Stimulated activated CD8-positive, alpha-beta memory T cell treated with anti-CD3 and anti-CD28 coated beads, Interleukin-7, amount 100 ng/mL, for 48 hours (primary cell): ENCODE measurements at regions not wholly inside any gene's neighbourhood (a gene's known extent, or its start where the extent isn't known, plus 50 kb on each side); places are given as distances from the start of the nearest gene placed in this dataset.
"Not testable (repeated sequence)": the region's sequence is repeated elsewhere in the genome, so short reads cannot be mapped to it uniquely, and the experiment has no call there.

Experiments used
- DNase-seq, 2 donors: peaks; one replicate each; pipeline ENCODE4 v3.0.0-alpha.2; 2020; ENCODE audit warnings: low read depth in 1 of 2; ENCODE audit errors: extremely low read depth in 1 of 2

GRCh38 chr15:53038655-53038941 is 248.5 kb upstream of the ONECUT1 start:
- no peak for DNase-seq

- DNase-seq = no peak
Measured at GRCh38 chr15:53037904-53038654, 247.9 kb upstream of the ONECUT1 start.

GRCh38 chr15:53036641-53037040 is 246.5 kb upstream of the ONECUT1 start:
- no peak for DNase-seq

GRCh38 chr15:53034767-53035245 is 244.7 kb upstream of the ONECUT1 start:
- no peak for DNase-seq

GRCh38 chr15:53033709-53034108 is 243.6 kb upstream of the ONECUT1 start:
- no peak for DNase-seq

GRCh38 chr15:53031469-53031868 is 241.3 kb upstream of the ONECUT1 start:
- no peak for DNase-seq

GRCh38 chr15:53022788-53023187 is 232.7 kb upstream of the ONECUT1 start:
- no peak for DNase-seq

- DNase-seq = no peak
Measured at GRCh38 chr15:53013329-53013728, 223.2 kb upstream of the ONECUT1 start.

- DNase-seq = not testable (repeated sequence)
Measured at GRCh38 chr15:53011779-53012178, 221.6 kb upstream of the ONECUT1 start.

- no peak for DNase-seq
Measured at GRCh38 chr15:53009093-53009492, 219.0 kb upstream of the ONECUT1 start.

- DNase-seq = no peak
Measured at GRCh38 chr15:53000409-53000808, 210.3 kb upstream of the ONECUT1 start.

GRCh38 chr15:52997123-52997522 is 207.0 kb upstream of the ONECUT1 start:
- DNase-seq = no peak

- DNase-seq = no peak
Measured at GRCh38 chr15:52994290-52994689, 204.2 kb upstream of the ONECUT1 start.

GRCh38 chr15:52984507-52984906 is 194.4 kb upstream of the ONECUT1 start:
- DNase-seq = no peak

GRCh38 chr15:52980446-52980845 is 190.3 kb upstream of the ONECUT1 start:
- DNase-seq = no peak

- no peak for DNase-seq
Measured at GRCh38 chr15:52976516-52977075, 186.5 kb upstream of the ONECUT1 start.

- no peak for DNase-seq
Measured at GRCh38 chr15:52975941-52976449, 185.9 kb upstream of the ONECUT1 start.

GRCh38 chr15:52963865-52964264 is 173.7 kb upstream of the ONECUT1 start:
- no peak for DNase-seq

- DNase-seq = no peak
Measured at GRCh38 chr15:52960283-52960682, 170.1 kb upstream of the ONECUT1 start.

- no peak for DNase-seq
Measured at GRCh38 chr15:52943746-52944145, 153.6 kb upstream of the ONECUT1 start.

- DNase-seq = no peak
Measured at GRCh38 chr15:52936489-52936888, 146.4 kb upstream of the ONECUT1 start.

- DNase-seq = no peak
Measured at GRCh38 chr15:52925130-52925529, 135.0 kb upstream of the ONECUT1 start.

- no peak for DNase-seq
Measured at GRCh38 chr15:52924630-52925029, 134.5 kb upstream of the ONECUT1 start.
